ENCODE measurements at regions not wholly inside any gene's neighbourhood (a gene's known extent, or its start where the extent isn't known, plus 50 kb on each side); places are given as distances from the start of the nearest gene placed in this dataset.

GRCh38 chr10:92785118-92785517 lies 63.2 kb upstream of the EXOC6 start (continued):
- TF ChIP-seq USF2 (IDR thresholded peaks at IDR 0.05; ENCODE audit: low read length) (no peak), POLR2A (IDR thresholded peaks at IDR 0.05; ENCODE audit: control extremely low read depth in 1 of 2, low read depth in 2 of 2, low read length in 2 of 2) (no peak), HDAC2 (IDR thresholded peaks at IDR 0.05; ENCODE audit: borderline replicate concordance in 1 of 2, low read depth in 2 of 2, low read length in 2 of 2) (no peak), SP4 (IDR thresholded peaks at IDR 0.05; ENCODE audit: low read length) (no peak)

All from H1 (cell line).